OCI-LY3 (cell line): ENCODE measurements at regions not wholly inside any gene's neighbourhood (a gene's known extent, or its start where the extent isn't known, plus 50 kb on each side); places are given as distances from the start of the nearest gene placed in this dataset.
A peak's percentile ranks its signal among the peaks of the same experiment; 100 is the strongest.

Experiments
- H2AFZ ChIP-seq: fragments of 200-600, 300-600 bp; shearing (Covaris generic); 2 replicates; pipeline ENCODE4 v1.6.0; 2014; ENCODE audit warnings: antibody characterized with exemption, low read depth, low read length
- H3K27ac ChIP-seq: fragments of 200-600, 300-600 bp; sonication (generic); 2 replicates; pipeline ENCODE4 v1.5.1; 2014; ENCODE audit warnings: mild to moderate bottlenecking, low read length, moderate library complexity, mixed read lengths
- H3K27me3 ChIP-seq: fragments of 200-600, 300-600 bp; sonication (generic); 2 replicates; pipeline ENCODE4 v1.6.1; 2014; ENCODE audit warnings: low read depth, low read length, mixed read lengths
- H3K36me3 ChIP-seq: fragments of 200-600, 300-600 bp; sonication (generic); replicated peaks from 2 replicates; pipeline ENCODE3; 2014; ENCODE audit warnings: low read depth, low read length, mixed read lengths
- H3K4me1 ChIP-seq: fragments of 300-600, 200-600 bp; sonication (generic); 2 replicates; pipeline ENCODE4 v1.6.1; 2014; ENCODE audit warnings: low read length, mixed read lengths
- H3K4me2 ChIP-seq: fragments of 200-600, 300-600 bp; sonication (generic); 2 replicates; pipeline ENCODE4 v1.6.1; 2014; ENCODE audit warnings: low read length, mixed read lengths
- H3K4me3 ChIP-seq: fragments of 300-600, 200-600 bp; sonication (generic); 2 replicates; pipeline ENCODE4 v1.5.1; 2014; ENCODE audit warnings: antibody characterized with exemption, mild to moderate bottlenecking, low read length, moderate library complexity
- H3K79me2 ChIP-seq: fragments of 300-600, 200-600 bp; shearing (Covaris generic); 2 replicates; pipeline ENCODE4 v1.6.1; 2014; ENCODE audit warnings: mild to moderate bottlenecking, low read length, mixed read lengths
- H3K9ac ChIP-seq: fragments of 300-600, 200-600 bp; shearing (Covaris generic); 2 replicates; pipeline ENCODE4 v1.6.0; 2014; ENCODE audit warnings: mild to moderate bottlenecking, low read length, moderate library complexity
- H3K9me3 ChIP-seq: fragments of 200-600, 300-600 bp; shearing (Covaris generic); 2 replicates; pipeline ENCODE4 v1.6.1; 2014; ENCODE audit warnings: low read length, mixed read lengths; ENCODE audit not compliant: insufficient read depth
- H4K20me1 ChIP-seq: fragments of 200-600, 300-600 bp; sonication (generic); 2 replicates; pipeline ENCODE4 v1.6.1; 2016; ENCODE audit warnings: low read length, mixed read lengths; ENCODE audit not compliant: insufficient read depth
- CTCF ChIP-seq: fragments of 200-600, 300-600 bp; sonication (generic); IDR thresholded peaks from 2 replicates; pipeline ENCODE4 v1.5.1; 2014; ENCODE audit warnings: antibody characterized with exemption, low read length, low read depth
- EZH2phosphoT487 ChIP-seq: fragments of 200-600 bp; shearing (Covaris generic); IDR thresholded peaks from 2 replicates; pipeline ENCODE4 v1.6.1; 2018; ENCODE audit warnings: antibody characterized with exemption, mixed run types, low read depth

GRCh38 chr4:14111730-14112181 is 484.2 kb upstream of the BOD1L1 start:
- Histone ChIP-seq H3K4me3 (no peak overlapping the region), H3K27ac (no peak overlapping the region), H2AFZ (no peak overlapping the region), H3K9me3 (no peaks in the 10 kb centered on the region), H3K9ac (no peak overlapping the region), H3K4me1 (no peaks in the 10 kb centered on the region), H3K36me3 (no peaks in the 10 kb centered on the region), H3K79me2 (no peaks in the 10 kb centered on the region), H4K20me1 (no peaks in the 10 kb centered on the region), H3K27me3 (no peaks in the 10 kb centered on the region), H3K4me2 (no peak overlapping the region)
- TF ChIP-seq CTCF (no peak), EZH2phosphoT487 (no peak)

- Histone ChIP-seq H3K27ac (no peak overlapping the region), H2AFZ (no peak overlapping the region), H4K20me1 (no peaks in the 10 kb centered on the region), H3K36me3 (no peaks in the 10 kb centered on the region), H3K4me3 (no peak overlapping the region), H3K4me2 (no peak overlapping the region), H3K27me3 (no peaks in the 10 kb centered on the region), H3K4me1 (peaks cover 13% of the 10 kb centered on the region), H3K9ac (no peak overlapping the region), H3K9me3 (no peaks in the 10 kb centered on the region), H3K79me2 (no peaks in the 10 kb centered on the region)
- no peak for TF ChIP-seq CTCF
- TF ChIP-seq EZH2phosphoT487, result no peak
Measured at GRCh38 chr4:14115106-14115505, 487.6 kb upstream of the BOD1L1 start.

- Histone ChIP-seq H3K4me1 (peaks cover 13% of the 10 kb centered on the region), H3K36me3 (no peaks in the 10 kb centered on the region), H3K27ac (no peak overlapping the region), H4K20me1 (no peaks in the 10 kb centered on the region), H3K9me3 (0 out of 2 replicates have a peak, but pooled peaks cover 4% of the 10 kb centered on the region), H2AFZ (peak overlapping the region; percentile 87), H3K9ac (no peak overlapping the region), H3K4me3 (no peak overlapping the region), H3K27me3 (no peaks in the 10 kb centered on the region), H3K79me2 (no peaks in the 10 kb centered on the region), H3K4me2 (peak overlapping the region; percentile 14; the same call in 1 of the 2 replicates)
- TF ChIP-seq EZH2phosphoT487, result no peak
- no peak for TF ChIP-seq CTCF
Measured at GRCh38 chr4:14117575-14118238, 490.2 kb upstream of the BOD1L1 start.

GRCh38 chr4:14124816-14125215 is 497.3 kb upstream of the BOD1L1 start:
- no peak for TF ChIP-seq CTCF
- no peak for TF ChIP-seq EZH2phosphoT487
- H3K4me2 ChIP-seq, result peak overlapping the region; percentile 53
- H3K4me1 ChIP-seq, result peaks cover 27% of the 10 kb centered on the region
- peak overlapping the region; percentile 92 for H3K27ac ChIP-seq
- H3K27me3 ChIP-seq, result no peaks in the 10 kb centered on the region
- H3K36me3 ChIP-seq, result no peaks in the 10 kb centered on the region
- H3K9me3 ChIP-seq, result 0 out of 2 replicates have a peak, but pooled peaks cover 4% of the 10 kb centered on the region
- H4K20me1 ChIP-seq, result no peaks in the 10 kb centered on the region
- no peaks in the 10 kb centered on the region for H3K79me2 ChIP-seq
- H3K4me3 ChIP-seq, result peak overlapping the region; percentile 37
- H2AFZ ChIP-seq, result no peak overlapping the region
- peak overlapping the region; percentile 20; the same call in 1 of the 2 replicates for H3K9ac ChIP-seq
